ENCODE measurements at regions not wholly inside any gene's neighbourhood (a gene's known extent, or its start where the extent isn't known, plus 50 kb on each side); places are given as distances from the start of the nearest gene placed in this dataset.

GRCh38 chr7:124497176-124497575 is 268.4 kb downstream of the GPR37 start:
- DNase-seq (ENCODE audit: low spot score): no peak

- DNase-seq (ENCODE audit: low spot score): no peak
Measured at GRCh38 chr7:124489925-124490324, 275.7 kb downstream of the GPR37 start.

- DNase-seq (ENCODE audit: low spot score): no peak
Measured at GRCh38 chr7:124489082-124489819, 276.3 kb downstream of the GPR37 start.

GRCh38 chr7:124482229-124482628 is 283.4 kb downstream of the GPR37 start:
- no peak for DNase-seq (ENCODE audit: low spot score)

DNA sequence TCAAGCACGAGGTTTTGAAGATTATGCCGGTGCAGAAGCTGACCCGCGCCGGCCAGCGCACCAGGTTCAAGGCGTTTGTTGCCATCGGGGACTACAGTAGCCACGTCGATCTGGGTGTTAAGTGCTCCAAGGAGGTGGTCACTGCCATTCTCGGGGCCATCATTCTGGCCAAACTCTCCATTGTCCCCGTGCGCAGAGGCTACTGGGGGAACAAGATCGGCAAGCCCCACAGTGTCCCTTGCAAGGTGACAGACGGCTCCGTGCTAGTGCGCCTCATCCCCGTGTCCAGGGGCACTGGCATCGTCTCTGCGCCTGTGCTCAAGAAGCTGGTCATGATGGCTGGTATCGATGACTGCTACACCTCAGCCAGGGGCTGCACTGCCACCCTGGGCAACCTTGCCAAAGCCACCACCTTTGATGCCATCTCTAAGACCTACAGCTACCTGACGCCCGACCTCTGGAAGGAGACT is 284.7 kb downstream of the GPR37 start:
- DNase-seq (ENCODE audit: low spot score): no peak

GRCh38 chr7:124480036-124480820 is 285.4 kb downstream of the GPR37 start:
- no peak for DNase-seq (ENCODE audit: low spot score)

DNA sequence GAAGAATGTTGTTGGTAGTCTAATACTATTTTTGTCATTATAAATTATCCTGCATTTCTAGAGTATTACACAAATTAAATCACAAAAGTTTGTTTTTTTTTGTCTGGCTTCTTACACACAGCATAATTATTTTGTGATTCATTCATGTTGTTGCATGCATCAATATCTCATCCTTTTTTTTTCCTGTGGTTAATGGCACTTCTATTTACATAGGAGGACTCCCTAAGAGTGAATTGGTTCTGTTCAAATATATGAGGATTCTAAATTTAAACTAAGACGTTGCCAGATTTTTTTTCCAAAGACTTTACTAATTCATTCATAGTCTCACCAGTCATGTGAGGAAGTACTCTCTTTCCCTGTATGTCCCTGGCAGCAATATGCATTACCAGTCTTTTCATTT is 303.3 kb downstream of the GPR37 start:
- no peak for DNase-seq (ENCODE audit: low spot score)

- DNase-seq (ENCODE audit: low spot score): no peak
Measured at GRCh38 chr7:124460555-124460954, 305.0 kb downstream of the GPR37 start.

GRCh38 chr7:124460056-124460450 is 305.5 kb downstream of the GPR37 start:
- no peak for DNase-seq (ENCODE audit: low spot score)

GRCh38 chr7:124459101-124460055 is 306.2 kb downstream of the GPR37 start:
- no peak for DNase-seq (ENCODE audit: low spot score)

GRCh38 chr7:124457841-124458240 is 307.8 kb downstream of the GPR37 start:
- no peak for DNase-seq (ENCODE audit: low spot score)

GRCh38 chr7:124456286-124456685 is 309.3 kb downstream of the GPR37 start:
- DNase-seq (ENCODE audit: low spot score): no peak

- DNase-seq (ENCODE audit: low spot score): no peak
Measured at GRCh38 chr7:124452186-124452585, 313.4 kb downstream of the GPR37 start.

DNA sequence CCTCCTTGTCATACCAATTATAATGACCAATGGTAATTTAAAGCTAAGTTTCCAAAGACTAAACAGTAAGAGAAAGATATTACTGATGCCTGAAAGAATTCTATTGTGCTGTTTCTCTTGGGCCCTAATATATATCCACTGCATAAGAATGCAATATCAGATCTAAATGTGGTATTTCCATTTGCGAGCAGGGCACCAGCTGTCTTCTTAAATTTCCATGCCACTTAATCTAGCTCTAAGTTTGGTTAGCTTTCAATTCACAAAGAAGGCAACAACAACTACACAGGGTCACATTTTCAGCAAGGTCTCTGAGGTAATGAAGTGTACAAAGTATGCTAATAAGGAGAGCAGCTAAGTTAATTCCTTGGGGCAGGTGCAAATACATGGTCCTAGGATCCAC is 315.7 kb downstream of the GPR37 start:
- DNase-seq (ENCODE audit: low spot score): no peak

DNA sequence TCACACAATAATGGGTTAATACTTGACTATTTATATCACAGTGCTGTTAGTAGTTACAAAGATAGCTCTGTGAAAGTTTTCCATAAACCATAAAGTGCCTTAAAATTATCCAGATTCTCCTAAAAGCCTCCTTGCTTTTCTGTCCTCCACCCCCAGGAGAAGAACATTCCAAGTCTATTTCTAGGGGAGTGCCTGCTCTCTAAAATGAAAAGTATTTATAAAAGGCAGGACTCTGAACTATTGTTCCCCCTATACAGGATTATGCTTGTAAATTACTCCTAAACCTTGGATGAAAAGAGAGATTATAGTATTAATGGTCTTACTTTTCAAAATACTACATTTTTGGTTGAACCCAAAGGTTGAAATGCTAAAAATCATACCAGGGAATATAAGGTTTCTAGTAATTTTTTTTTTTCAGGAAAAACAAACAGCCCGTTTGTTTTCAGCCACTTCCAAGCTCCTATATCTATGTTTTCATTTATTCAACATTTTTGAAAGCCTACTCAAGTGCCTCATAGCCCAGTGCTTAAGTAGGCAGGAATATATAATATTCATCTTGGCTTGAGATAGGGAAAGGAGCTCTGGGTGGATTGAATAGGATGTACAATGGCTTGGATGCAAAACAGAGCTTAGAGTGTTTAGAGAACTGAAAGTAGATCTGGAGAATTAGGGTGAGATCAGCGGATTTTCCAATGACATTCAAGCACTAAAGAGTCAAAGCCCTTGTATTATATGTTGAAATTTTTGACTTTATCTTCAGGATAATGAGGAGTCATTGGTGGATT is 320.7 kb downstream of the GPR37 start:
- no peak for DNase-seq (ENCODE audit: low spot score)

DNA sequence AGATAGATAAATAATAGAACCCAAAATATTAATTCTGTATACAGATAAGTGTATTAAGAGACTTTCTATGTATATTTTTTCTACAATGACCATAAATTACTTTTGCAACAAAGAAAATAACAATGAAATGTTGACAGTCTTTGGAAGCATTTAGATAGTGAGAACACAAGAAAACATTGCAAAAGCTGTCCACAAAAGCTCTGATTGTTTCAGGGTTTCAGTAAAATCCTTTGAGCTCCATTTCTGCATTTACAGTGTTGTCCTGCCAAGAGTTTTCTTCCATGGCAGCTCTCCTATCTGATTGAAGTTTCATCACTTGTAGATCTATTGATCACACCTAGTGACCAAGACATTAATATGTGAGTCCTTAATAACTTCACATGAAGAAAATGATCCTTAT is 321.8 kb downstream of the GPR37 start:
- DNase-seq (ENCODE audit: low spot score): no peak

GRCh38 chr7:124440081-124440480 is 325.5 kb downstream of the GPR37 start:
- DNase-seq (ENCODE audit: low spot score): no peak

GRCh38 chr7:124432009-124432578 is 333.5 kb downstream of the GPR37 start:
- no peak for DNase-seq (ENCODE audit: low spot score)

- no peak for DNase-seq (ENCODE audit: low spot score)
Measured at GRCh38 chr7:124429923-124430322, 335.7 kb downstream of the GPR37 start.

- DNase-seq (ENCODE audit: low spot score): no peak
Measured at GRCh38 chr7:124428781-124429180, 336.8 kb downstream of the GPR37 start.

- DNase-seq (ENCODE audit: low spot score): no peak
Measured at GRCh38 chr7:124426621-124427020, 339.0 kb downstream of the GPR37 start.
